HUES64 (cell line): ENCODE measurements at regions not wholly inside any gene's neighbourhood (a gene's known extent, or its start where the extent isn't known, plus 50 kb on each side); places are given as distances from the start of the nearest gene placed in this dataset.
A peak's percentile ranks its signal among the peaks of the same experiment; 100 is the strongest.

ENCODE experiments used
- H3K27ac ChIP-seq: 2 replicates; pipeline ENCODE4 v1.7.0; 2013; ENCODE audit warnings: low read depth, low read length, inconsistent platforms
- H3K27me3 ChIP-seq: 2 replicates; pipeline ENCODE4 v1.6.1; 2013; ENCODE audit warnings: mild to moderate bottlenecking, low read length; ENCODE audit not compliant: insufficient read depth
- H3K36me3 ChIP-seq: 2 replicates; pipeline ENCODE4 v1.6.1; 2013; ENCODE audit warnings: mild to moderate bottlenecking, low read length; ENCODE audit not compliant: insufficient read depth
- H3K4me1 ChIP-seq: 2 replicates; pipeline ENCODE4 v1.6.1; 2013; ENCODE audit warnings: mild to moderate bottlenecking, low read length, moderate library complexity; ENCODE audit not compliant: insufficient read depth
- H3K4me3 ChIP-seq: 2 replicates; pipeline ENCODE4 v1.5.1; 2013; ENCODE audit warnings: mild to moderate bottlenecking, low read length, moderate library complexity
- H3K9ac ChIP-seq: 2 replicates; pipeline ENCODE4 v1.6.1; 2013; ENCODE audit warnings: mild to moderate bottlenecking, low read depth, low read length
- H3K9me3 ChIP-seq: 2 replicates; pipeline ENCODE4 v1.6.1; 2013; ENCODE audit warnings: low read depth, low read length; ENCODE audit not compliant: insufficient read depth
- WGBS: fragments of 150-250, 120-280 bp; methylation state at CpG from one replicate; pipeline ENCODE4 v1.1.7; 2013; ENCODE audit warnings: missing lambda C conversion rate; 5-methylcytosine and 5-hydroxymethylcytosine counted together

DNA sequence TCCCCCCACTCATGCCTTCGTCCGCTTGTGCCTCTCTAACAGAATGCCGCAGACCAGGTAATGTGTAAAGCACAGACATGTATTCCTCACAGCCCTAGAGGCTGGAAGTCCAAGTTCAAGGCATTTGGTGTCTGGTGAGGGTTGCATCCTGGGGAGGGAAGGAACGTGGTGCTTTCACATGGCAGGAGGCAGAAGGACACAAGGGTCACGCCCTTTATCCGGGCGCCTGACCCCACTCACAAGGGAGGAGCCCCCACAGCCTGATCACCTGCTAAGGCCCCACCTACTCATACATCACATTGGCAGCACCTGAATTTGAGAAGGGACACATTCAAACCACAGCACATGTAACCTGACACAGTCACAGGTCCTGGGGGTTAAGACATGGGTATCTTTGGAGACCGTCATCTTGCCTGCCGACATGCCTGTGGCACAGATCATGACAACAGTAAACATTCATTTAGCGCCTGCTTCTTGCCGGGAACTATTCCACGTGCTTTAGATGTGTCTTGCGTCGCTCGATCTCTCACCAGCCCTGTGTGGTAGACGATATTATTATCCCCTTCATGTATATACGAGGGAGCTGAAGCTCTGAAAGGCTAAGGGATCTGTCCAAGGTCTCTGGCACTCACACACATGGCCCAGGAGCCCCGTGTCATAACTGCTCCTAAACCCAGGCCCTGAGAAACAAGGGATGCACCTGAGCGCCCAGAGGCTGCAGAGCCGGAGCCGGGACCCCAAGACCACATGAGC is 235.6 kb downstream of the NPHP4 start:
- Histone ChIP-seq H3K4me3 (no peak overlapping the region), H3K9me3 (0 out of 2 replicates have a peak, but pooled peaks cover 5% of the 10 kb centered on the region), H3K27me3 (no peaks in the 10 kb centered on the region), H3K4me1 (peaks cover 9% of the 10 kb centered on the region), H3K27ac (no peak overlapping the region), H3K36me3 (no peaks in the 10 kb centered on the region), H3K9ac (no peak overlapping the region)
- WGBS, result 92% methylated on average over 21 of the region's 21 CpGs

DNA sequence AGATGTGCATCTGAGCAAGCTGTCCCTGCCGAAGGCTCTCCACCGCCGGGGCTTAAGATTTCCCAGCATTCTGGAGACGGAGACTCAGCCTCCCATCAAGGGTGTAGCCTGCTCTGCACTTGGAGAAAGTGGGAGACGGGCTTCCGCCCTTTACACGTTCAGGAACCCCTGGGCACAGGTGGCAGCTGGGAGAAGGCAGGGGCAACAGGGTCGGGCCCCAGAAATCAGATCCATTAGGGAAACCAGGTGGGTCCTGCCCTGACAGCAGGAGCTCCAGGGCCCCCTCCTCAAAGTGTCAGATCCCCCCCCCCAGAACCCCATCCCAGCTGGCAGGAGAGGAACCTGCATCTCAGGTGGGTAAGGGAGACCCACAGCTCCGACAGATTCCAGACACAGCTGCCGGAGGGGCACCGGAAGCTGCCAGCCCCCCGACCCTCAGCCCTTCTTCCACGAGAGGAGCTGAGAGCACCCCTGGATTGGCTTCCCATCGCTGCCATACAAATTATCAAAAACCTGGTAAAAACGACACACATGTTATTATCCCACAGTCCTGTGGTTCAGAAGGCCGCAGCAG is 236.6 kb downstream of the NPHP4 start:
- Histone ChIP-seq H3K9me3 (no peaks in the 10 kb centered on the region), H3K4me1 (peaks cover 13% of the 10 kb centered on the region), H3K27me3 (no peaks in the 10 kb centered on the region), H3K27ac (no peak overlapping the region), H3K4me3 (no peak overlapping the region), H3K36me3 (no peaks in the 10 kb centered on the region), H3K9ac (no peak overlapping the region)
- 84% methylated on average over 16 of the region's 16 CpGs for WGBS

GRCh38 chr1:5754817-5755551 is 237.2 kb downstream of the NPHP4 start:
- H3K9me3 ChIP-seq, result no peaks in the 10 kb centered on the region
- no peak overlapping the region for H3K27ac ChIP-seq
- H3K4me3 ChIP-seq, result no peak overlapping the region
- no peaks in the 10 kb centered on the region for H3K27me3 ChIP-seq
- no peaks in the 10 kb centered on the region for H3K36me3 ChIP-seq
- no peak overlapping the region for H3K9ac ChIP-seq
- 79% methylated on average over 14 of the region's 14 CpGs for WGBS
- peaks cover 13% of the 10 kb centered on the region for H3K4me1 ChIP-seq

GRCh38 chr1:5753549-5754421 is 238.4 kb downstream of the NPHP4 start:
- Histone ChIP-seq H3K4me1 (peaks cover 13% of the 10 kb centered on the region), H3K36me3 (no peaks in the 10 kb centered on the region), H3K27me3 (peaks cover 3% of the 10 kb centered on the region; the same call in 1 of the 2 replicates), H3K9ac (no peak overlapping the region), H3K9me3 (no peaks in the 10 kb centered on the region), H3K27ac (no peak overlapping the region), H3K4me3 (no peak overlapping the region)
- 90% methylated on average over 23 of the region's 23 CpGs for WGBS

DNA sequence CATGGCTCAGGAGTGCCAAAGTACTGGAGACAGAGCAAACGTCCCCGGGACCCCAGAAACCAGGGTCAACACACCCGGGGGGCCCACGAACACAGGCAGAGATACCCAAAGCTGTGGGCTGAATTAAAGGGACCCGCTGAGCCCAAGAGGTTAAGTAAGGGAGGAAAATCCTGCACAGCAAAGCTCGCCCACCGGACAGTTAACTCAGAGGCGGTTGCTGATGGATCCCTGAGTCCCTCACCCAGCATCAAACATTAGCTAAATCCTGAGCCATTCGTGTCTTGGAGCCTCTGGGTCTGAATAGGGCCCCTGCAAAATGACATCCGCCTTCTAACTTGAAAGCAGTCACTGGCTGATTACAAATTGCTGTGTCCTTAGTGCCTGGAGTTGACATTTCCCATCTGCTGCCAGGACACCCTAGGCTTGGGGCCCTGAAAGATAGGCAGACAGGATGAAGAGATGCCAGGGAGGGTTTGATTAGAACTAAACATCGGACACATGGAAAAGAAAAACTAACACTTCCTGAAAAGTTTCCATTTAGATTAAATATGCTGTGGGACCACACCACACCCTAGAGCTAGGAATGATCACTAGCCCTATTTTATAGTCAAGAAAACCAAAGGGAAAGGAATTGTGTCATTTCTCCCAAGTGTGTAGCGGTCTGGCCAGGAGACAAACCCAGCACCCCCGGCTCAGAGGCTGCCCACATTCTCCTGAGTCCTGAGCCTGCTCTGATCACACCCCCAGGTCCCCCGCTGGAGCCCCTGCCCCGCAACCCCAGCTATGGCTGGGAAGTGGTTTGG is 239.3 kb downstream of the NPHP4 start:
- no peaks in the 10 kb centered on the region for H3K9me3 ChIP-seq
- H3K36me3 ChIP-seq, result no peaks in the 10 kb centered on the region
- peaks cover 3% of the 10 kb centered on the region; the same call in 1 of the 2 replicates for H3K27me3 ChIP-seq
- no peak overlapping the region for H3K9ac ChIP-seq
- H3K4me1 ChIP-seq, result peaks cover 13% of the 10 kb centered on the region
- WGBS, result 89% methylated on average over 15 of the region's 15 CpGs
- H3K4me3 ChIP-seq, result no peak overlapping the region
- H3K27ac ChIP-seq, result no peak overlapping the region

DNA sequence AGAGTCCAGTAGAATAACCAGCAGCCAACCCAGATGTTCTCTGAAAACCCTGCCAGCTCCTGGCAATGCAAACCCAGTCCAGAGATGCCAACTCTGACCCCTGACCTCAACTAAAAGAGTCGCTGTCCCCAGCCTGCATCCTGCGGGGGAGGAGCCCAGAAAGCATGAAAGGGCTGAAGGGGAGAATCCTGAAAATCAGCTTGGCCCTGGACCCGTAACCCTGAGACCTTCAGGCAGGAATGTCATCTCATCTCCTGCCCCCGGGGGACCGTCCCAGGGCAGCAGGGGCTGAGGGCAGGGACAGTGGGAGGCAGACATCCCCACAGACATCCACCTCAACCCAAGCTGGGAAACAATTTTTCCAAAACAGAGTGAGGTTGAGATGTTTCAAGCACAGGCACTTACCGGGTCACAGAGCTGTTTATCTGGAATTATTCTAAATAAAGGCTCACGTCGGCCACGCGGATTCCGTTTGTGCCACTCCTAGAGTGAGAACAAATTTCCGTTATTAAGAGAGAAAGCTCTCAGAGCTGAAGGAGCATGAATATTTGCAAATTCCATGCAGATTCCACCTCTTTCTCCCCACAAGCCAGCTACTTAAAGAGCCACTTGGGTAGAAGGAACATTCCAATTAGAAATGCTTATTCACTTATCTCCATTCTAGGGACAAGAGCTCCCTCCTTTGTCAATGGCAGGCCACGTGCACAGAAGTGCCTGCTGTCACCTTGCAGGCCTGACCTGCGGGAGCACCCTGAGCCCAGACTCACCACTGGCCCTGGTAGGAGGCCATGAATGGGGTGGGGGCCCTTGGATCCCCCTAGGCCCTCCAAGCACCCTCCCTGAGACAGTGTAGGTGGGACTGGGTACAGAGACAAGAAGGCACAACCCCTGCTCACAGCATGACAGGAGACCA is 240.1 kb downstream of the NPHP4 start:
- Histone ChIP-seq H3K9ac (no peak overlapping the region), H3K4me3 (no peak overlapping the region), H3K27me3 (peaks cover 3% of the 10 kb centered on the region; the same call in 1 of the 2 replicates), H3K36me3 (no peaks in the 10 kb centered on the region), H3K4me1 (peaks cover 13% of the 10 kb centered on the region), H3K9me3 (no peaks in the 10 kb centered on the region), H3K27ac (no peak overlapping the region; the same call in 1 of the 2 replicates)
- 62% methylated on average over 14 of the region's 14 CpGs for WGBS

DNA sequence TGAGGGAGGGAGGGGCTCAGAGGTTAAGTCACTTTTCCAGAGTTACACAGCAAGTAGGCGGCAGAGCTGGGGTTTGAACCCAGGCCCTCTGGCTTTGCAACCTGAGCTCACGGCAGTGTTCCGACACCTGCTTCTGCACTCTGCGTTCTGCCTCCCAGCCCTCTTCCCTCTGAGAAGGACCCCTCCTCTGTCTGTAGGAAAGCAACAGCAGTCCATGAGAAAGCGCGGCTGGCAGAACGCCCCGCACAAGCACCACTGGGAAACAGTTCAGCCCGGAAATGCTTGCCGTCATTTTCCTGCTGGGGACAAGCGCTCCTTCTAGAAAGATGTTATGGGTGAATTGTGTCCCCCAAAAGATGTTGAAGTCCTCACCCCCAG is 241.1 kb downstream of the NPHP4 start:
- peaks cover 3% of the 10 kb centered on the region; the same call in 1 of the 2 replicates for H3K27me3 ChIP-seq

GRCh38 chr1:5750186-5751162 is 241.8 kb downstream of the NPHP4 start:
- WGBS, result 89% methylated on average over 15 of the region's 16 CpGs
- Histone ChIP-seq H3K36me3 (no peaks in the 10 kb centered on the region), H3K4me3 (no peak overlapping the region), H3K9me3 (no peaks in the 10 kb centered on the region), H3K9ac (0 out of 2 replicates have a peak overlapping the region, but pooled peaks have one; percentile 2), H3K27ac (no peak overlapping the region), H3K4me1 (peaks cover 17% of the 10 kb centered on the region), H3K27me3 (peaks cover 3% of the 10 kb centered on the region; the same call in 1 of the 2 replicates)

More for the DNA sequence above, 241.1 kb downstream of the NPHP4 start:
- no peak overlapping the region for H3K4me3 ChIP-seq
- H3K9ac ChIP-seq, result 0 out of 2 replicates have a peak overlapping the region, but pooled peaks have one; percentile 2
- 86% methylated on average over 11 of the region's 11 CpGs for WGBS
- no peak overlapping the region for H3K27ac ChIP-seq
- H3K9me3 ChIP-seq, result no peaks in the 10 kb centered on the region
- peaks cover 17% of the 10 kb centered on the region for H3K4me1 ChIP-seq
- H3K36me3 ChIP-seq, result no peaks in the 10 kb centered on the region
